ENCODE measurements at regions not wholly inside any gene's neighbourhood (a gene's known extent, or its start where the extent isn't known, plus 50 kb on each side); places are given as distances from the start of the nearest gene placed in this dataset.
A peak's percentile ranks its signal among the peaks of the same experiment; 100 is the strongest.

DNA sequence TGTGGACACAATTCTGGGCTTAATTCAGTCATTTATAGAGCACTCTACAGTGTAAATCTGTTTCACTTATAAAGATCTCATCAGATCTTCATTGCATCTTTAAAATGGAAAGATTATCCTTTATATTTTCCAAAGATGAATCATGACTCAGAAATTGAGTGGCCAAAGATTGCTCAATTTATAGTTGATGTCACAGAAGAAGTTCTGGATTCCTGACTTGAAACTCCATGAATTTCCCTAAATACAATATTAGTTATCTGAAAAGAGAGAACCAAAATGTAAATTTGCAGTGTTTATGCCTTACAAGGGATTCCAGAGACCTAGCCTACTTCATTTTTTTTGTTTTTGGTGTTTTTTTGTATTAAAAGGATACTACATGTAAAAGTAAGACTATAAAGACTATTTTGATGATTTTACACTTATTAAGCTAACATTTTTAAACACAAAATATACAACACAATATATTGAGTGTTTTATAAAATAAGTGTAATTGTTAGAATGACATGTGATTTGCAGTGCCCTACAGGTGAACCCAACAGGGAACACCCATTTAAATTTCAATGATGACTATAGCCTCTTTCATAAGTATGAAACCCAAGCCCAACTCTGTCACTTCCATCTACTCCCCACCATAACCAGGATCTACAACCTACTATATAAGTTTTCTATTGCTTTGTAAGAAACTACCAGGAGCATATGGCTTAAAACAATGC lies 183.5 kb downstream of the PCDH7 start:
- Histone ChIP-seq H2BK20ac (ENCODE audit: low read length) (no peak overlapping the region), H2BK15ac (ENCODE audit: low read length) (no peak overlapping the region), H2BK5ac (ENCODE audit: low read depth, low read length) (no peak overlapping the region), H3K23ac (ENCODE audit: insufficient read length) (no peak overlapping the region), H3K4me3 (ENCODE audit: extremely low read depth in 1 of 4, insufficient read depth in 2 of 4, low read depth in 3 of 4, low read length in 4 of 4) (peak overlapping the region in 1 of 4 experiments; percentile 28; a peak in 1 of 8 replicates), H2BK120ac (replicated peaks; ENCODE audit: low read depth, low read length) (no peak overlapping the region), H3K18ac (ENCODE audit: extremely low read depth, low read length) (no peak overlapping the region; the same call in 1 of the 2 replicates), H3K27ac (ENCODE audit: low read depth, low read length) (no peak overlapping the region), H2AFZ (ENCODE audit: low read length) (no peak overlapping the region), H3K9me3 (ENCODE audit: insufficient read depth in 2 of 2, low read depth in 1 of 2, low read length in 1 of 2) (0 out of 4 replicates have a peak, but pooled peaks cover 0 to 4% of the 10 kb centered on the region in 2 experiments), H4K91ac (replicated peaks; ENCODE audit: insufficient read length, low read length) (no peak overlapping the region), H2AK5ac (ENCODE audit: low read depth, low read length) (no peak overlapping the region), H3K23me2 (ENCODE audit: low read depth, low read length) (no peaks in the 10 kb centered on the region), H3K27me3 (replicated peaks in 1 of 4; ENCODE audit: control insufficient read depth in 3 of 4, extremely low read depth in 1 of 4, insufficient read depth in 3 of 4, low read length in 3 of 4) (no peaks in the 10 kb centered on the region), H3K14ac (ENCODE audit: insufficient read length) (no peak overlapping the region), H3K4me1 (replicated peaks in 1 of 4; ENCODE audit: control insufficient read depth in 3 of 4, insufficient read depth in 4 of 4, low read length in 3 of 4) (peaks cover 0 to 11% (median 1%) of the 10 kb centered on the region in 4 experiments; a peak in 1 of 7 replicates), H3K79me1 (ENCODE audit: low read depth, low read length) (no peaks in the 10 kb centered on the region), H3K36me3 (ENCODE audit: control insufficient read depth in 2 of 4, insufficient read depth in 4 of 4, low read length in 3 of 4) (no peaks in the 10 kb centered on the region), H4K8ac (ENCODE audit: extremely low read depth, insufficient read depth, low read length) (no peak overlapping the region), H3K56ac (replicated peaks; ENCODE audit: insufficient read length, low read depth, low read length) (no peak overlapping the region), H3K79me2 (ENCODE audit: control insufficient read depth in 1 of 2, insufficient read depth in 2 of 2, low read length in 2 of 2) (no peaks in the 10 kb centered on the region), H3K4ac (replicated peaks; ENCODE audit: insufficient read length, low read depth, low read length) (no peak overlapping the region), H3K9ac (replicated peaks in 1 of 4; ENCODE audit: extremely low read depth in 1 of 4, low read depth in 3 of 4, low read length in 3 of 4) (no peak overlapping the region), H4K20me1 (replicated peaks in 1 of 2; ENCODE audit: control insufficient read depth in 1 of 2, insufficient read depth in 2 of 2, low read length in 2 of 2) (no peaks in the 10 kb centered on the region), H2BK12ac (ENCODE audit: low read depth, low read length) (no peak overlapping the region), H3K4me2 (ENCODE audit: insufficient read depth in 1 of 2, low read depth in 2 of 2, low read length in 2 of 2) (no peak overlapping the region; a peak in 1 of 4 replicates), H4K5ac (ENCODE audit: insufficient read length, low read depth, low read length) (peak overlapping the region; percentile 8)
- DNase-seq (ENCODE audit: low read depth in 1 of 2, low spot score in 2 of 2) (no peak), FAIRE-seq (no peak)
- POLR2A ChIA-PET (ENCODE audit: partially characterized antibody), result no interaction called here
- CTCF ChIA-PET (ENCODE audit: partially characterized antibody), result interaction anchor here (0.6 kb wide), 1 partner anchor 84 kb away, joined by 3 read pairs; no protein-coding TSS in a partner anchor
- no peak for TF ChIP-seq ZNF274 (IDR thresholded peaks at IDR 0.05; ENCODE audit: borderline replicate concordance, extremely low read depth, low read length)
